ENCODE measurements at regions not wholly inside any gene's neighbourhood (a gene's known extent, or its start where the extent isn't known, plus 50 kb on each side); places are given as distances from the start of the nearest gene placed in this dataset.
"Not testable (repeated sequence)": the region's sequence is repeated elsewhere in the genome, so short reads cannot be mapped to it uniquely, and the experiment has no call there.

DNA sequence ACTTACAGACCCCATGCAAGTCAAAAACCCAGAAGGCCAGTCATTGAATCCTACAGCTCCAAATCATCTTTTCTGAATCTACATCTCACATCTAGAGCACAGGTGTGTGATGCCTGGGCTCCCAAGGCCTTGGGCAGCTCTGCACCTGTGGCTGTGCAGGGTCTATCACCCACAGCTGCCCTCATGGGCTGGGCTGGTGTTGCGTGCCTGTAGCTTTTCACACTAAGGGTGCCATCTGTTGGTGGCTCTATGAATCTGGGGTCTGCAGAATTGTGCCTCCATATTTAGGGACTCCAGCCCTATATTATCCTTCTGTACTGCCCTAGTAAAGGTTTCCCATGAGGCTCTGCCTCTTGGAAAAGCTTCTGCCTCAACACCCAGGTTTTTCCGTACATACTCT is 407.6 kb downstream of the TUBA3C start:
- DNase-seq: peak in 1 of 2 experiments; percentile 2

GRCh38 chr13:18741696-18742095 is 439.9 kb downstream of the TUBA3C start:
- DNase-seq: not testable (repeated sequence)

- DNase-seq: no peak
Measured at GRCh38 chr13:18739310-18739709, 442.3 kb downstream of the TUBA3C start.

GRCh38 chr13:18738086-18738485 is 443.5 kb downstream of the TUBA3C start:
- not testable (repeated sequence) for DNase-seq

GRCh38 chr13:18727138-18727537 is 454.5 kb downstream of the TUBA3C start:
- not testable (repeated sequence) for DNase-seq

- not testable (repeated sequence) for DNase-seq
Measured at GRCh38 chr13:18726524-18726923, 455.1 kb downstream of the TUBA3C start.

GRCh38 chr13:18725242-18725822 is 456.3 kb downstream of the TUBA3C start:
- not testable (repeated sequence) for DNase-seq

GRCh38 chr13:18714889-18715288 is 466.7 kb downstream of the TUBA3C start:
- DNase-seq: no peak

DNA sequence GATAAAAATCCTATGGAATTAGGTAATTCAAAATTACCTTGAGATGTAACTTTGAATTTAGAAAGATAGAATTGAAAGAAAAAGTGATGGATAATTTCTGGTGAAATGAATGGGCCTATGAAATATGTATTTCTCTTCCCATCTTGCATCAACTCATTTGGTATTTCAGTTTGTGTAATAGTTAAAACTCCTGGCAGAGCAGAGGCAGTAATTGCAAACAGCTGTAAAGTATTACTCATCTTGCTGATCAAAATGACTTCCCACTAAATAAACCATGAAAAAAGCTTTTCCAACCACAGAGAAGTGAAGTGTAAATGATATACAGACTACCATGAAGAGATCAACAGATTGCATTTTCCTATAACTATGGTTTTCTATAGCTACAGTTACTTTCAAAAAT is 471.0 kb downstream of the TUBA3C start:
- not testable (repeated sequence) for DNase-seq

GRCh38 chr13:18706538-18706937 is 475.1 kb downstream of the TUBA3C start:
- DNase-seq: peak in 1 of 2 experiments; percentile 8

GRCh38 chr13:18702464-18703247 is 479.0 kb downstream of the TUBA3C start:
- DNase-seq: not testable (repeated sequence)

GRCh38 chr13:18698332-18698731 is 483.3 kb downstream of the TUBA3C start:
- not testable (repeated sequence) for DNase-seq

GRCh38 chr13:18697851-18698250 is 483.8 kb downstream of the TUBA3C start:
- not testable (repeated sequence) for DNase-seq

DNA sequence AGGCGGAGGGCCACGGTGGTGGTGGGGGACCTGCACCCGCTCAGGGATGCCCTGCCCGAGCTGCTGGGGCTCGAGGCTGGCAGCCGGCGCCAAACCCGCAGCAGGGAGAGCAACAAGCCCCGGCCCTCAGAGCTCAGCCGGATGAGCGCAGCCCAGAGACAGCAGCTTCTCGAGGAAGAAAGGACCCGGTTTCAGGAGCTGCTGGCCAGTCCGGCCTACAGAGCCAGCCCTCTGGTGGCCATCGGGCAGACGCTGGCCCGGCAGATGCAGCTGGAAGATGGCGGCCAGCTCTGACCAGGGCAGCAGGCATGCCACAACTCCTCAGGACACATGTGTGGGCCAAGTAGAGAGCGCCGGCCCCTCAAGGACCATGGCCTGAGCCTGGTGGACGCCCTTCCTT is 484.4 kb downstream of the TUBA3C start:
- not testable (repeated sequence) for DNase-seq

DNA sequence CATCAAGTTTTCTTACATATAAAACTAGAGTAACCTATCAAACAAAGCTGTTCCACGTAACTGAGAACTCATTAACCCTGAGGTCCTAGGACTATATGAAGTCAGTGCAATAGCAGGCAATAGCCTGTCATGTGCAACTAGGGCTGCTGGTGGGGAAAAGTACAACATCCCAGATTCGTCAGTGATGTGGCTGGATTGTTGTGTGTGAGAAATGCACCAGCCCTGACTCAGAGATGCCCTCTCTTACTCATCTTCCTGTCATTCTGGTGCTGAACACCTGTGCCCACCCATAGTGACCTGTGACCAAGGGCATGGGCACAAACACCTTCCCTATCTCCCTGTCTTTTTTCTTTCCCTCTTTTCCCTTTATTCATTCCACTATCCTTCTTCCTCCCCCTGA is 504.2 kb downstream of the TUBA3C start:
- not testable (repeated sequence) for DNase-seq

- DNase-seq: not testable (repeated sequence)
Measured at GRCh38 chr13:18675268-18675667, 506.4 kb downstream of the TUBA3C start.

DNA sequence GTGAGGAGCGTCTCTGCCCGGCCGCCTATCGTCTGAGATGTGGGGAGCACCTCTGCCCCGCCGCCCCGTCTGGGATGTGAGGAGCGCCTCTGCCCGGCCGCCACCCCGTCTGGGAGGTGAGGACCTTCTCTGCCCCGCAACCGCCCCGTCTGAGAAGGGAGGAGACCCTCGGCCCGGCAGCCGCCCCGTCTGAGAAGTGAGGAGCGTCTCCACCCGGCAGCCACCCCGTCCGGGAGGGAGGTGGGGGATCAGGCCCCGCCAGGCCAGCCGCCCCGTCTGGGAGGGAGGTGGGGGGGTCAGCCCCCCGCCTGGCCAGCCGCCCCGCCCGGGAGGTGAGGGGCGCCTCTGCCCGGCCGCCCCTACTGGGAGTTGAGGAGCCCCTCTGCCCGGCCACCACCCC is 507.8 kb downstream of the TUBA3C start:
- DNase-seq: not testable (repeated sequence)

- DNase-seq: not testable (repeated sequence)
Measured at GRCh38 chr13:18666585-18666984, 515.0 kb downstream of the TUBA3C start.

DNA sequence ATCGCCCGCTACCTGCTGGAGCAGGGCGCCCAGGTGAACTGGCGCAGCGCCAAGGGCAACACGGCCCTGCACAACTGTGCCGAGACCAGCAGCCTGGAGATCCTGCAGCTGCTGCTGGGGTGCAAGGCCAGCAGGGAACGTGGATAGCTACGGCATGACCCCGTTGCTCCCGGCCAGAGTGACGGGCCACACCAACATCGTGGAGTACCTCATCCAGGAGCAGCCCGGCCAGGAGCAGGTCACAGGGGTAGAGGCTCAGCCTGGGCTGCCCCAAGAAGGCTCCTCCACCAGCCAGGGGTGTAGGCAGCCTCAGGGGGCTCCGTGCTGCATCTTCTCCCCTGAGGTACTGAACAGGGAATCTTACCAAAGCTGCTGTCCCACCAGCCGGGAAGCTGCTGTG is 515.9 kb downstream of the TUBA3C start:
- not testable (repeated sequence) for DNase-seq

- DNase-seq: not testable (repeated sequence)
Measured at GRCh38 chr13:18665124-18665523, 516.5 kb downstream of the TUBA3C start.

GRCh38 chr13:18663222-18663621 is 518.4 kb downstream of the TUBA3C start:
- DNase-seq: not testable (repeated sequence)

DNA sequence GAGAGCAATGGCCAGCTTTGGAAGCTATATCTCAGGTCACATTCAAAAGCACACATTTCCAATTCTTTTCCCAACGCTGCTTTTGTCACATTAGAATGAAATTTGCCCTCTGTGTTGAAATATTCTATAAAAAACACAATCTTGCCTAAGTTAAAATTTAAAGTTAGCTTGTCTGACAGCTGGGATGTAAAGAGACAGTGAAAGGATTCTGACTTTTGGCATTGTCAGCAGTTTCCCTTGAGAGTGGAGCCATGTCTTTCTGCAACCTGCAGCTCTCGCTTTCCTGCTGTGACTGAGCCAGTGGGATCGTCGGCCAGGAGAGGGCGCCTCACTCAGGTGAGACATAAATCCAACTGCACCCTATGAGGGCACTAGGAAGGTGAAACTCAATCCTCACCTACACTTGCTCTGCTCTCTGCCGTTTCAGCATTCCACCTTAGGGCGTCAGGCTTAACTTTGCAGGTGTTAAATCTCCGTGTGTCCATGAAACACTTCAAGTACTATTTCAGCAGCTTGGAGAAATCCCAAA is 537.9 kb downstream of the TUBA3C start:
- DNase-seq: not testable (repeated sequence)

DNA sequence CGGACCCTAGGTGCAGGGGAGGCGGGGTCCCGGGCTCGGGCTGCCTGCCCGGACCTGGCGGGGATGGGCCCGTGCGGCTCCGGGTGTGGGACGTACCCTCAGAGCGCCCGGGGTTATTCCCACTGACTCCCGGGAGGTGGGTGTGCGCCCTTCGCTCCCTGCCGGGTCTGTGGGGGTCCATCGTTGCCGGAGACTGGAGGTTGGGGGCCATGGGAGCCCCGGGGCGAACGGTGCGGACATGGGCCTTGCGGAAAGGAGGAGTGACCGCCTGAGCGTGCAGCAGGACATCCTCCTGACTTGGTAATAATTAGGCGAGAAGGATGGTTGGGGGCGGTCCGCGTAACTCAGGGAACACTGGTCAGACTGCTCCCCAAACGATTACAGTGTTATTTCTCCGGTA is 552.7 kb downstream of the TUBA3C start:
- DNase-seq: not testable (repeated sequence)

GRCh38 chr13:18628428-18628827 is 553.2 kb downstream of the TUBA3C start:
- DNase-seq: no peak
